ENCODE measurements at regions not wholly inside any gene's neighbourhood (a gene's known extent, or its start where the extent isn't known, plus 50 kb on each side); places are given as distances from the start of the nearest gene placed in this dataset.
"Not testable (repeated sequence)": the region's sequence is repeated elsewhere in the genome, so short reads cannot be mapped to it uniquely, and the experiment has no call there.

- DNase-seq, result no peak
Measured at GRCh38 chr12:84117190-84117589, 795.4 kb downstream of the SLC6A15 start.

- no peak for DNase-seq
Measured at GRCh38 chr12:84113666-84114065, 798.9 kb downstream of the SLC6A15 start.

GRCh38 chr12:84103886-84104285, 808.7 kb downstream of the SLC6A15 start:
- DNase-seq, result not testable (repeated sequence)

GRCh38 chr12:84101963-84102362, 810.6 kb downstream of the SLC6A15 start:
- not testable (repeated sequence) for DNase-seq

GRCh38 chr12:84099591-84099990, 813.0 kb downstream of the SLC6A15 start:
- not testable (repeated sequence) for DNase-seq

GRCh38 chr12:84091651-84092050, 820.9 kb downstream of the SLC6A15 start:
- DNase-seq, result no peak

GRCh38 chr12:84089356-84089755, 823.2 kb downstream of the SLC6A15 start:
- DNase-seq, result no peak

- DNase-seq, result no peak
Measured at GRCh38 chr12:84085046-84085445, 827.6 kb downstream of the SLC6A15 start.

- no peak for DNase-seq
Measured at GRCh38 chr12:84079626-84080025, 833.0 kb downstream of the SLC6A15 start.

GRCh38 chr12:84077679-84078078, 834.9 kb downstream of the SLC6A15 start:
- no peak for DNase-seq

- no peak for DNase-seq
Measured at GRCh38 chr12:84075991-84076390, 836.6 kb downstream of the SLC6A15 start.

GRCh38 chr12:84073401-84073800, 839.2 kb downstream of the SLC6A15 start:
- DNase-seq, result peak; percentile 33

GRCh38 chr12:84072961-84073360, 839.6 kb downstream of the SLC6A15 start:
- peak; percentile 17 for DNase-seq

- DNase-seq, result peak; percentile 77
Measured at GRCh38 chr12:84070292-84070691, 842.3 kb downstream of the SLC6A15 start.

GRCh38 chr12:84069699-84070098, 842.9 kb downstream of the SLC6A15 start:
- no peak for DNase-seq

GRCh38 chr12:84069198-84069597, 843.4 kb downstream of the SLC6A15 start:
- DNase-seq, result no peak

- no peak for DNase-seq
Measured at GRCh38 chr12:84058136-84058535, 854.5 kb downstream of the SLC6A15 start.

- DNase-seq, result no peak
Measured at GRCh38 chr12:84054811-84055210, 857.8 kb downstream of the SLC6A15 start.

GRCh38 chr12:84047881-84048280, 864.7 kb downstream of the SLC6A15 start:
- no peak for DNase-seq

- DNase-seq, result no peak
Measured at GRCh38 chr12:84046859-84047258, 865.7 kb downstream of the SLC6A15 start.

GRCh38 chr12:84043355-84043754, 869.2 kb downstream of the SLC6A15 start:
- no peak for DNase-seq

- DNase-seq, result no peak
Measured at GRCh38 chr12:84038242-84038641, 874.4 kb downstream of the SLC6A15 start.

GRCh38 chr12:84036912-84037311, 875.7 kb downstream of the SLC6A15 start:
- no peak for DNase-seq

- DNase-seq, result no peak
Measured at GRCh38 chr12:84035766-84036165, 876.8 kb downstream of the SLC6A15 start.

- no peak for DNase-seq
Measured at GRCh38 chr12:84034871-84035270, 877.7 kb downstream of the SLC6A15 start.

GRCh38 chr12:84033162-84033561, 879.4 kb downstream of the SLC6A15 start:
- no peak for DNase-seq

Data from left hindlimb (tissue), 1 donor.